PC-3 (cell line): ENCODE measurements at regions not wholly inside any gene's neighbourhood (a gene's known extent, or its start where the extent isn't known, plus 50 kb on each side); places are given as distances from the start of the nearest gene placed in this dataset.

ENCODE experiments used
- ATAC-seq: fragments of 200-7000 bp; cut with Tn5 transposase; 2 replicates; pipeline ENCODE4 v1.9.1; 2020; ENCODE audit warnings: mild to moderate bottlenecking, moderate library complexity
- BruUV-seq: library from RNA; stranded (reverse); fragments of 400-500 nt; replicated peaks from 2 replicates; lab custom pipeline; 2021; lab: Mats Ljungman, UMichigan
- CTCF ChIA-PET: fragments of 300-600 bp; sonication (Branson Sonifier 250); formaldehyde crosslinking; loops from one replicate; lab custom pipeline; 2022; ENCODE audit warnings: antibody characterized with exemption; lab: Charles Lee
- POLR2A ChIA-PET: fragments of 300-600 bp; sonication (Branson Sonifier 250); formaldehyde crosslinking; loops from one replicate; lab custom pipeline; 2022; ENCODE audit warnings: antibody characterized with exemption; ENCODE audit not compliant: unreplicated experiment; lab: Charles Lee
- DNase-seq: peaks from one replicate; pipeline ENCODE4 v3.0.0-alpha.2; 2015
- H2AFZ ChIP-seq: fragments of 300-600 bp; sonication (generic); 2 replicates; pipeline ENCODE4 v1.6.0; 2016; ENCODE audit warnings: antibody characterized with exemption, low read length
- H3F3A ChIP-seq: fragments of 300-600 bp; sonication (generic); one replicate; pipeline ENCODE4 v1.6.0; 2017; ENCODE audit warnings: antibody characterized with exemption, low read length, control low read depth, mild to moderate bottlenecking; ENCODE audit not compliant: unreplicated experiment
- H3K27ac ChIP-seq: fragments of 300-600 bp; sonication (generic); 2 replicates; pipeline ENCODE4 v1.5.1; 2016; ENCODE audit warnings: mild to moderate bottlenecking, low read length
- H3K27me3 ChIP-seq: fragments of 300-600 bp; sonication (generic); 2 replicates; pipeline ENCODE4 v1.6.1; 2016; ENCODE audit warnings: low read length, mixed read lengths
- H3K36me3 ChIP-seq: fragments of 300-600 bp; sonication (generic); 2 replicates; pipeline ENCODE4 v1.6.1; 2016; ENCODE audit warnings: low read depth, mixed run types, low read length, mixed read lengths
- H3K4me1 ChIP-seq: fragments of 300-600 bp; sonication (generic); 2 replicates; pipeline ENCODE4 v1.5.1; 2016; ENCODE audit warnings: low read length; ENCODE audit not compliant: insufficient read depth
- H3K4me2 ChIP-seq: fragments of 300-600 bp; sonication (generic); 2 replicates; pipeline ENCODE4 v1.6.0; 2016; ENCODE audit warnings: low read length
- H3K4me3 ChIP-seq: fragments of 300-600 bp; sonication (generic); 2 replicates; pipeline ENCODE4 v1.5.1; 2016; ENCODE audit warnings: mild to moderate bottlenecking, low read length, mixed read lengths
- H3K79me2 ChIP-seq: fragments of 300-600 bp; sonication (generic); 2 replicates; pipeline ENCODE4 v1.6.1; 2017; ENCODE audit warnings: low read length, mixed read lengths
- H3K9ac ChIP-seq: fragments of 300-600 bp; sonication (generic); 2 replicates; pipeline ENCODE4 v1.6.0; 2016; ENCODE audit warnings: mild to moderate bottlenecking, low read length
- H3K9me2 ChIP-seq: fragments of 300-600 bp; sonication (generic); replicated peaks from 2 replicates; pipeline ENCODE4 v1.6.1; 2016; ENCODE audit warnings: mixed run types, low read length, mixed read lengths
- H3K9me3 ChIP-seq: fragments of 300-600 bp; sonication (generic); 2 replicates; pipeline ENCODE4 v1.6.1; 2016; ENCODE audit warnings: low read length, mixed read lengths
- H4K20me1 ChIP-seq: fragments of 300-600 bp; sonication (generic); 2 replicates; pipeline ENCODE4 v1.6.1; 2016; ENCODE audit warnings: low read length, mixed read lengths
- CTCF ChIP-seq: fragments of 300-600 bp; sonication (generic); conservative IDR thresholded peaks from 2 replicates; pipeline ENCODE4 v1.5.1; 2017; ENCODE audit warnings: antibody characterized with exemption, low read depth, mild to moderate bottlenecking, low read length
- EZH2 ChIP-seq: fragments of 300-600 bp; sonication (generic); IDR thresholded peaks from one replicate; pipeline ENCODE4 v1.6.1; 2017; ENCODE audit warnings: antibody characterized with exemption, mild to moderate bottlenecking, low read length; ENCODE audit not compliant: unreplicated experiment
- EZH2phosphoT487 ChIP-seq: fragments of 300-600 bp; sonication (generic); IDR thresholded peaks from 2 replicates; pipeline ENCODE4 v1.6.1; 2018; ENCODE audit warnings: mild to moderate bottlenecking, antibody characterized with exemption, low read length, borderline replicate concordance
- intact Hi-C: fragments of 100-400 bp; cut with micrococcal nuclease; formaldehyde crosslinking; loops from 2 replicates; pipeline ENCODE4 v1.9.0; 2023

- H3K9me3 ChIP-seq = no peaks in the 10 kb centered on the region
- ATAC-seq (no peak), DNase-seq (peak; percentile 10)
- H3F3A ChIP-seq = no peaks in the 10 kb centered on the region
- H3K9ac ChIP-seq = no peak overlapping the region
- H3K79me2 ChIP-seq = no peaks in the 10 kb centered on the region
- H3K36me3 ChIP-seq = no peaks in the 10 kb centered on the region
- TF ChIP-seq CTCF (no peak), EZH2phosphoT487 (no peak), EZH2 (no peak)
- intact Hi-C loops = no loop called here
- H3K4me2 ChIP-seq = no peak overlapping the region
- H3K4me1 ChIP-seq = no peaks in the 10 kb centered on the region
- no TSS peak for BruUV-seq
- ChIA-PET CTCF (no interaction called here), POLR2A (no interaction called here)
- H3K27me3 ChIP-seq = peaks cover 89% of the 10 kb centered on the region
- H2AFZ ChIP-seq = no peak overlapping the region
- H3K4me3 ChIP-seq = no peak overlapping the region
- no peaks in the 10 kb centered on the region for H3K9me2 ChIP-seq
- no peaks in the 10 kb centered on the region for H4K20me1 ChIP-seq
- H3K27ac ChIP-seq = no peak overlapping the region
Observed at GRCh38 chr6:1082285-1082935, 229.5 kb upstream of the FOXQ1 start.

- no peak for TF ChIP-seq CTCF
- no peak for TF ChIP-seq EZH2
- TF ChIP-seq EZH2phosphoT487 = no peak
- no peak overlapping the region for H3K27ac ChIP-seq
- CTCF ChIA-PET = no interaction called here
- peaks cover 89% of the 10 kb centered on the region for H3K27me3 ChIP-seq
- POLR2A ChIA-PET = no interaction called here
- ATAC-seq = no peak
- no peaks in the 10 kb centered on the region for H3K9me3 ChIP-seq
- H3K79me2 ChIP-seq = no peaks in the 10 kb centered on the region
- H3F3A ChIP-seq = no peaks in the 10 kb centered on the region
- DNase-seq = peak; percentile 10
- H3K9me2 ChIP-seq = no peaks in the 10 kb centered on the region
- no peaks in the 10 kb centered on the region for H3K4me1 ChIP-seq
- no peak overlapping the region for H3K4me3 ChIP-seq
- intact Hi-C loops = no loop called here
- no TSS peak for BruUV-seq
- no peak overlapping the region for H3K4me2 ChIP-seq
- H3K36me3 ChIP-seq = no peaks in the 10 kb centered on the region
- no peaks in the 10 kb centered on the region for H4K20me1 ChIP-seq
- H3K9ac ChIP-seq = no peak overlapping the region
- H2AFZ ChIP-seq = no peak overlapping the region
Observed at GRCh38 chr6:1081551-1082284, 230.2 kb upstream of the FOXQ1 start.
